Erythroblast (primary cell): ENCODE measurements at regions not wholly inside any gene's neighbourhood (a gene's known extent, or its start where the extent isn't known, plus 50 kb on each side); places are given as distances from the start of the nearest gene placed in this dataset.

ENCODE experiments used
- GATA1 ChIP-seq: IDR thresholded peaks from 2 replicates; pipeline ENCODE4 v1.6.1; 2011; ENCODE audit warnings: low read depth, mild to moderate bottlenecking, control low read depth, low read length, moderate library complexity
- POLR2A ChIP-seq: IDR thresholded peaks from 2 replicates; pipeline ENCODE4 v1.6.1; 2011; ENCODE audit warnings: mild to moderate bottlenecking, low read length

DNA sequence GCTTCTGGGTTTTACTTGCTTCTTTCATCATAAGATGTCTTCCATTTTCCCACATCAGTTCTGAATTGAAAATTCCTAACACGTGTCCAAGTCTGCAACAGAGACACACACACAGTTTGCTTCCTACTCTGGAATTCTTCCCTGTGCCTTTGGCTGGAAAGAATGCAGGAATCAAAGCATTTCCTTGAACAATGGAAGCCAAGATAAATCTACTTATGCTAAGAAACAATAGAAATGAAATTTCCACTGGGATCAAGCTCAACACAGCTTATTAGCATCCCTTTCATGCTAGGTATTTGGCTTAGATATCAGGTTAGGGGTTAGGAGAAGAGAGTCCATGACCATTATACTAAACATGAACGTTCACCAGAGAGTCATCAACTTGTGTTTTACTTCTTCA is 101.1 kb upstream of the SCAF8 start:
- TF ChIP-seq GATA1 (no peak), POLR2A (no peak)
